HL-60 (cell line): ENCODE measurements at regions not wholly inside any gene's neighbourhood (a gene's known extent, or its start where the extent isn't known, plus 50 kb on each side); places are given as distances from the start of the nearest gene placed in this dataset.

Experiments
- DNase-seq, 2 experiments: peaks; one replicate each; pipeline ENCODE4 v3.0.0-alpha.2; 2010 to 2020; ENCODE audit warnings: low read depth in 1 of 2, low spot score in 1 of 2
- H3K27ac ChIP-seq: fragments of 250-450 bp; sonication (Bioruptor Pico); replicated peaks from 2 replicates; pipeline ENCODE4 v1.5.1; 2020; ENCODE audit warnings: mild to moderate bottlenecking, moderate library complexity
- H3K27me3 ChIP-seq: fragments of 250-450 bp; sonication (Bioruptor Pico); 2 replicates; pipeline ENCODE4 v1.5.1; 2021; ENCODE audit warnings: mild to moderate bottlenecking, moderate library complexity; ENCODE audit not compliant: insufficient read depth, poor library complexity, severe bottlenecking
- H3K4me3 ChIP-seq: replicated peaks from 2 replicates; pipeline ENCODE4 v1.5.1; 2011; ENCODE audit warnings: mild to moderate bottlenecking, control low read depth, low read length; ENCODE audit not compliant: insufficient read depth
- CTCF ChIP-seq: IDR thresholded peaks from one replicate; pipeline ENCODE4 v1.5.1; 2011; ENCODE audit warnings: low read length, control low read depth, inconsistent platforms; ENCODE audit not compliant: insufficient read depth
- GABPA ChIP-seq: IDR thresholded peaks from 2 replicates; pipeline ENCODE4 v1.6.1; 2012; ENCODE audit warnings: low read depth
- POLR2AphosphoS5 ChIP-seq: IDR thresholded peaks from 2 replicates; pipeline ENCODE4 v1.6.1; 2012; ENCODE audit warnings: low read depth
- REST ChIP-seq: IDR thresholded peaks from 2 replicates; pipeline ENCODE4 v1.6.1; 2012; ENCODE audit warnings: low read depth; ENCODE audit not compliant: insufficient replicate concordance
- SPI1 ChIP-seq: IDR thresholded peaks from 2 replicates; pipeline ENCODE4 v1.6.1; 2012; ENCODE audit warnings: low read depth, mild to moderate bottlenecking, borderline replicate concordance

- H3K27me3 ChIP-seq, result no peaks in the 10 kb centered on the region
These were observed 98.3 kb upstream of the CDIN1 start for GRCh38 chr15:36481156-36481555.

GRCh38 chr15:36483409-36483808 lies 96.0 kb upstream of the CDIN1 start:
- Histone ChIP-seq H3K4me3 (no peak overlapping the region), H3K27ac (no peak overlapping the region), H3K27me3 (no peaks in the 10 kb centered on the region)
- DNase-seq, result no peak
- no peak for TF ChIP-seq POLR2AphosphoS5

More at GRCh38 chr15:36481156-36481555, 98.3 kb upstream of the CDIN1 start:
- Histone ChIP-seq H3K4me3 (no peak overlapping the region), H3K27ac (no peak overlapping the region)
- TF ChIP-seq SPI1 (no peak), GABPA (no peak), POLR2AphosphoS5 (no peak), REST (no peak), CTCF (no peak)
- no peak for DNase-seq

- Histone ChIP-seq H3K27me3 (no peaks in the 10 kb centered on the region), H3K27ac (no peak overlapping the region), H3K4me3 (no peak overlapping the region)
- TF ChIP-seq GABPA (no peak), POLR2AphosphoS5 (no peak), REST (no peak), SPI1 (no peak), CTCF (no peak)
- DNase-seq, result no peak
These were observed 95.2 kb upstream of the CDIN1 start for GRCh38 chr15:36484038-36484778.

GRCh38 chr15:36491912-36492311 lies 87.5 kb upstream of the CDIN1 start:
- no peak overlapping the region for H3K4me3 ChIP-seq
- no peak overlapping the region for H3K27ac ChIP-seq
- no peak for TF ChIP-seq GABPA
- no peak for TF ChIP-seq SPI1
- no peak for TF ChIP-seq REST
- no peak for TF ChIP-seq POLR2AphosphoS5
- no peak for TF ChIP-seq CTCF
- DNase-seq, result no peak
- H3K27me3 ChIP-seq, result no peaks in the 10 kb centered on the region
